ENCODE measurements at regions not wholly inside any gene's neighbourhood (a gene's known extent, or its start where the extent isn't known, plus 50 kb on each side); places are given as distances from the start of the nearest gene placed in this dataset.
"Not testable (repeated sequence)": the region's sequence is repeated elsewhere in the genome, so short reads cannot be mapped to it uniquely, and the experiment has no call there.

- peak in 41 of 56 donors; percentile 9 to 76 (median 38) for DNase-seq
These were observed 108.0 kb upstream of the CIBAR2 start for GRCh38 chr16:85220125-85220839.

GRCh38 chr16:85220964-85221731 lies 108.9 kb upstream of the CIBAR2 start:
- DNase-seq = no peak

GRCh38 chr16:85221771-85222154 lies 109.5 kb upstream of the CIBAR2 start:
- DNase-seq = no peak

GRCh38 chr16:85222155-85222863 lies 110.0 kb upstream of the CIBAR2 start:
- no peak for DNase-seq

GRCh38 chr16:85225257-85225656 lies 113.0 kb upstream of the CIBAR2 start:
- DNase-seq = no peak

- DNase-seq = no peak
These were observed 113.4 kb upstream of the CIBAR2 start for GRCh38 chr16:85225721-85226120.

- DNase-seq = no peak
These were observed 115.0 kb upstream of the CIBAR2 start for GRCh38 chr16:85227084-85227945.

GRCh38 chr16:85227946-85228862 lies 115.9 kb upstream of the CIBAR2 start:
- peak in 16 of 56 donors; percentile 6 to 61 (median 22) for DNase-seq

- DNase-seq = no peak
These were observed 116.7 kb upstream of the CIBAR2 start for GRCh38 chr16:85228970-85229430.

- DNase-seq = peak in 4 of 56 donors; percentile 11 to 53 (median 22)
These were observed 117.7 kb upstream of the CIBAR2 start for GRCh38 chr16:85229869-85230462.

GRCh38 chr16:85230764-85231383 lies 118.6 kb upstream of the CIBAR2 start:
- not testable (repeated sequence) for DNase-seq

GRCh38 chr16:85231959-85232358 lies 119.7 kb upstream of the CIBAR2 start:
- no peak for DNase-seq

- no peak for DNase-seq
These were observed 120.3 kb upstream of the CIBAR2 start for GRCh38 chr16:85232369-85233142.

- DNase-seq = no peak
These were observed 121.2 kb upstream of the CIBAR2 start for GRCh38 chr16:85233516-85233915.

- DNase-seq = no peak
These were observed 122.3 kb upstream of the CIBAR2 start for GRCh38 chr16:85234310-85235204.

- no peak for DNase-seq
These were observed 123.9 kb upstream of the CIBAR2 start for GRCh38 chr16:85235991-85236817.
